C4-2B (cell line): ENCODE measurements at regions not wholly inside any gene's neighbourhood (a gene's known extent, or its start where the extent isn't known, plus 50 kb on each side); places are given as distances from the start of the nearest gene placed in this dataset.

Source experiments
- CTCF ChIP-seq: fragments of 450-650 bp; conservative IDR thresholded peaks from 2 replicates; pipeline ENCODE4 v1.5.1; 2017; ENCODE audit warnings: mild to moderate bottlenecking
- ZFX ChIP-seq: fragments of 450-650 bp; IDR thresholded peaks from 2 replicates; pipeline ENCODE4 v1.6.1; 2017

- TF ChIP-seq CTCF (no peak), ZFX (no peak)
Observed at GRCh38 chr6:163871616-163872015, 457.1 kb downstream of the QKI start.
